HEK293 (cell line): ENCODE measurements at regions not wholly inside any gene's neighbourhood (a gene's known extent, or its start where the extent isn't known, plus 50 kb on each side); places are given as distances from the start of the nearest gene placed in this dataset.

Experiments used
- ZNF121 ChIP-seq: fragments of 450-650 bp; formaldehyde crosslinking; IDR thresholded peaks from 2 replicates; pipeline ENCODE4 v1.5.1; 2016; ENCODE audit warnings: missing biosample characterization, missing genetic modification characterization
- TF ChIP-seq, protein P1 (sequence below): fragments of 450-650 bp; formaldehyde crosslinking; IDR thresholded peaks from 2 replicates; pipeline ENCODE4 v1.5.1; 2016; ENCODE audit warnings: missing biosample characterization, missing genetic modification characterization
- TF ChIP-seq, protein P2 (sequence below): fragments of 450-650 bp; formaldehyde crosslinking; IDR thresholded peaks from 2 replicates; pipeline ENCODE4 v1.5.1; 2017; ENCODE audit warnings: missing biosample characterization, mild to moderate bottlenecking, missing genetic modification characterization, moderate library complexity

DNA sequence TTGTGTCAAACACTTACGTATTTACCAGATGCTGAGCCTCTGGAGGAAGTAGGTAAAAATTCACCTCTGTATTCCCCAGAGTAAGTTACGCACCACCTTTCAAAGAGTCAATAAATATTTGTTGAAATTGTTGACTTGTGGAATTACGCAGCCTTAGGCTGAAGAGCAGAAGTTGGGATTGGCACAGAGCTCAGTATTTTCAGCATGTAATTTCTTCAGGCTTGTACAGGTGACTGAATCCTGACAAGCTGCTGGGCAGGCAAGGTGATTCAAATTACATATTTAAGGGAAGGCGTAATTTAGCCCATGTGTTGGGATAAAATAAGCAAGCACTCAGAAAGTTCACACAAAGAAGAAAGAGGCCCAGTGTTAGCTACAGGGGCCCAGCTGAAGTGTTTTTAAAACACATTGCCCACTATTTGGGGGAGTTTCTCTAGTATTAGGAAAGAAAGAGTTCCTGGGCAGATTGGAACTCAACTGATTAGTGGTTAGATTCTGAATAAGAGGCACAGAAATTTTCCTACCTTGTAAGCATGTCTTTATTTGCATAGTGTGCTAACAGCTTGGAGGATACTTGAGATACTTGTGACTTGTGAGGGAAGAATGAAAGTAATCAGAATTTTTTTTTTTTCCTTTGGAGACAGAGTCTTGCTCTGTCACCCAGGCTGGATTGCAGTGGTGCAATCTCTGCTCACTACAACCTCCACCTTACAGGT is 165.3 kb upstream of the FBXL7 start:
- TF ChIP-seq, protein P1, sequence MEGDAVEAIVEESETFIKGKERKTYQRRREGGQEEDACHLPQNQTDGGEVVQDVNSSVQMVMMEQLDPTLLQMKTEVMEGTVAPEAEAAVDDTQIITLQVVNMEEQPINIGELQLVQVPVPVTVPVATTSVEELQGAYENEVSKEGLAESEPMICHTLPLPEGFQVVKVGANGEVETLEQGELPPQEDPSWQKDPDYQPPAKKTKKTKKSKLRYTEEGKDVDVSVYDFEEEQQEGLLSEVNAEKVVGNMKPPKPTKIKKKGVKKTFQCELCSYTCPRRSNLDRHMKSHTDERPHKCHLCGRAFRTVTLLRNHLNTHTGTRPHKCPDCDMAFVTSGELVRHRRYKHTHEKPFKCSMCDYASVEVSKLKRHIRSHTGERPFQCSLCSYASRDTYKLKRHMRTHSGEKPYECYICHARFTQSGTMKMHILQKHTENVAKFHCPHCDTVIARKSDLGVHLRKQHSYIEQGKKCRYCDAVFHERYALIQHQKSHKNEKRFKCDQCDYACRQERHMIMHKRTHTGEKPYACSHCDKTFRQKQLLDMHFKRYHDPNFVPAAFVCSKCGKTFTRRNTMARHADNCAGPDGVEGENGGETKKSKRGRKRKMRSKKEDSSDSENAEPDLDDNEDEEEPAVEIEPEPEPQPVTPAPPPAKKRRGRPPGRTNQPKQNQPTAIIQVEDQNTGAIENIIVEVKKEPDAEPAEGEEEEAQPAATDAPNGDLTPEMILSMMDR: no peak
- no peak for TF ChIP-seq ZNF121 (tag by site-specific recombination)
- TF ChIP-seq, protein P2, sequence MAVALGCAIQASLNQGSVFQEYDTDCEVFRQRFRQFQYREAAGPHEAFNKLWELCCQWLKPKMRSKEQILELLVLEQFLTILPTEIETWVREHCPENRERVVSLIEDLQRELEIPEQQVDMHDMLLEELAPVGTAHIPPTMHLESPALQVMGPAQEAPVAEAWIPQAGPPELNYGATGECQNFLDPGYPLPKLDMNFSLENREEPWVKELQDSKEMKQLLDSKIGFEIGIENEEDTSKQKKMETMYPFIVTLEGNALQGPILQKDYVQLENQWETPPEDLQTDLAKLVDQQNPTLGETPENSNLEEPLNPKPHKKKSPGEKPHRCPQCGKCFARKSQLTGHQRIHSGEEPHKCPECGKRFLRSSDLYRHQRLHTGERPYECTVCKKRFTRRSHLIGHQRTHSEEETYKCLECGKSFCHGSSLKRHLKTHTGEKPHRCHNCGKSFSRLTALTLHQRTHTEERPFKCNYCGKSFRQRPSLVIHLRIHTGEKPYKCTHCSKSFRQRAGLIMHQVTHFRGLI (tag by site-specific recombination): no peak
